ENCODE measurements at regions not wholly inside any gene's neighbourhood (a gene's known extent, or its start where the extent isn't known, plus 50 kb on each side); places are given as distances from the start of the nearest gene placed in this dataset.

GRCh38 chr12:118541934-118542333 is 165.6 kb downstream of the SUDS3 start:
- no peak for TF ChIP-seq CTCF (IDR thresholded peaks at IDR 0.05)
- no peak for TF ChIP-seq POLR2AphosphoS5 (IDR thresholded peaks at IDR 0.05)
